IMR-90 (cell line): ENCODE measurements at regions not wholly inside any gene's neighbourhood (a gene's known extent, or its start where the extent isn't known, plus 50 kb on each side); places are given as distances from the start of the nearest gene placed in this dataset.

Experiments
- ATAC-seq: fragments of 200-7000 bp; cut with Tn5 transposase; 2 replicates; pipeline ENCODE4 v1.9.1; 2020; ENCODE audit warnings: low read depth, mild to moderate bottlenecking, moderate library complexity
- BruUV-seq: library from RNA; stranded (reverse); fragments of 400-500 nt; replicated peaks from 2 replicates; lab custom pipeline; 2021; lab: Mats Ljungman, UMichigan
- CTCF ChIA-PET: fragments of 300-600 bp; formaldehyde crosslinking; extraction: SDS; loops from one replicate; lab custom pipeline; 2021; ENCODE audit warnings: antibody characterized with exemption; lab: Yijun Ruan, JAX
- POLR2A ChIA-PET: fragments of 300-600 bp; sonication (Branson Sonifier 250); formaldehyde crosslinking; loops from one replicate; lab custom pipeline; 2022; ENCODE audit warnings: antibody characterized with exemption; ENCODE audit not compliant: unreplicated experiment; lab: Charles Lee
- DNase-seq: peaks from one replicate; pipeline ENCODE4 v3.0.0; 2013
- H2AFZ ChIP-seq: replicated peaks from 2 replicates; pipeline ENCODE3; 2013; ENCODE audit warnings: low read length, mild to moderate bottlenecking; ENCODE audit not compliant: poor library complexity
- H2AK5ac ChIP-seq: 2 replicates; pipeline ENCODE4 v1.6.1; 2013; ENCODE audit warnings: low read depth, low read length, inconsistent platforms
- H2AK9ac ChIP-seq: replicated peaks from 2 replicates; pipeline ENCODE3; 2013; ENCODE audit warnings: mild to moderate bottlenecking, low read depth, low read length, moderate library complexity; ENCODE audit not compliant: poor library complexity
- H2BK120ac ChIP-seq: 2 replicates; pipeline ENCODE4 v1.6.1; 2013; ENCODE audit warnings: low read depth, low read length, inconsistent platforms
- H2BK15ac ChIP-seq: 3 replicates; pipeline ENCODE4 v1.6.1; 2013; ENCODE audit warnings: low read depth, low read length, inconsistent platforms
- H2BK20ac ChIP-seq: 2 replicates; pipeline ENCODE4 v1.6.1; 2013; ENCODE audit warnings: low read depth, mild to moderate bottlenecking, inconsistent platforms, low read length, moderate library complexity
- H2BK5ac ChIP-seq: 2 replicates; pipeline ENCODE4 v1.6.1; 2013; ENCODE audit warnings: mild to moderate bottlenecking, low read depth, low read length, inconsistent platforms; ENCODE audit not compliant: poor library complexity, severe bottlenecking
- H3K14ac ChIP-seq: replicated peaks from 2 replicates; pipeline ENCODE4 v1.6.1; 2013; ENCODE audit warnings: low read depth, low read length, inconsistent platforms
- H3K18ac ChIP-seq: 2 replicates; pipeline ENCODE4 v1.6.1; 2013; ENCODE audit warnings: low read depth, low read length, control low read depth
- H3K23ac ChIP-seq: 2 replicates; pipeline ENCODE4 v1.6.1; 2013; ENCODE audit warnings: low read depth, low read length, inconsistent platforms
- H3K27ac ChIP-seq: 2 replicates; pipeline ENCODE4 v1.5.1; 2013; ENCODE audit warnings: mild to moderate bottlenecking, control low read depth, low read length; ENCODE audit not compliant: insufficient read depth
- H3K27me3 ChIP-seq: 2 replicates; pipeline ENCODE4 v1.6.1; 2013; ENCODE audit warnings: low read length; ENCODE audit not compliant: control insufficient read depth, insufficient read depth
- H3K36me3 ChIP-seq: 2 replicates; pipeline ENCODE4 v1.6.1; 2013; ENCODE audit warnings: low read length, mixed read lengths; ENCODE audit not compliant: control insufficient read depth, insufficient read depth
- H3K4ac ChIP-seq: 2 replicates; pipeline ENCODE4 v1.6.1; 2013; ENCODE audit warnings: low read depth, low read length, inconsistent platforms
- H3K4me1 ChIP-seq: 2 replicates; pipeline ENCODE4 v1.6.1; 2013; ENCODE audit warnings: low read length, mixed read lengths; ENCODE audit not compliant: control insufficient read depth, insufficient read depth
- H3K4me2 ChIP-seq: 2 replicates; pipeline ENCODE4 v1.6.1; 2013; ENCODE audit warnings: low read depth, mild to moderate bottlenecking, control low read depth, low read length, moderate library complexity
- H3K4me3 ChIP-seq: 2 replicates; pipeline ENCODE4 v1.5.1; 2013; ENCODE audit warnings: low read depth, mild to moderate bottlenecking, control low read depth, low read length, moderate library complexity; ENCODE audit not compliant: insufficient read depth
- H3K56ac ChIP-seq: 2 replicates; pipeline ENCODE4 v1.6.1; 2013; ENCODE audit warnings: low read length, inconsistent platforms; ENCODE audit not compliant: insufficient read depth; ENCODE audit errors: extremely low read depth
- H3K79me1 ChIP-seq, 2 experiments: 2 replicates each; pipeline ENCODE4 v1.6.1; 2013; ENCODE audit warnings: low read length in 2 of 2, inconsistent platforms in 1 of 2, low read depth in 1 of 2
- H3K9ac ChIP-seq: 2 replicates; pipeline ENCODE4 v1.6.1; 2013; ENCODE audit warnings: low read depth, low read length, control low read depth
- H3K9me1 ChIP-seq: 2 replicates; pipeline ENCODE4 v1.6.1; 2013; ENCODE audit warnings: low read length, inconsistent platforms; ENCODE audit not compliant: insufficient read depth
- H3K9me3 ChIP-seq: 2 replicates; pipeline ENCODE4 v1.6.1; 2013; ENCODE audit warnings: low read length; ENCODE audit not compliant: control insufficient read depth, insufficient read depth
- H4K20me1 ChIP-seq: 2 replicates; pipeline ENCODE4 v1.6.1; 2013; ENCODE audit warnings: low read length, inconsistent platforms; ENCODE audit not compliant: insufficient read depth
- H4K5ac ChIP-seq: 2 replicates; pipeline ENCODE4 v1.6.1; 2013; ENCODE audit warnings: mild to moderate bottlenecking, low read depth, low read length, control low read depth
- H4K8ac ChIP-seq, 2 experiments: 2 replicates each; pipeline ENCODE4 v1.6.1; 2013; ENCODE audit warnings: low read depth in 2 of 2, low read length in 2 of 2, control low read depth in 1 of 2, inconsistent platforms in 1 of 2
- H4K91ac ChIP-seq: 2 replicates; pipeline ENCODE4 v1.6.1; 2013; ENCODE audit warnings: low read depth, low read length, inconsistent platforms; ENCODE audit not compliant: insufficient read depth
- CHD1 ChIP-seq: IDR thresholded peaks from 2 replicates; pipeline ENCODE4 v1.6.1; 2012; ENCODE audit warnings: low read depth, low read length, improper control_type of control experiment
- ELK1 ChIP-seq: fragments of 150-350 bp; IDR thresholded peaks from 2 replicates; pipeline ENCODE4 v1.6.1; 2016; ENCODE audit warnings: low read depth, mild to moderate bottlenecking, low read length, moderate library complexity, borderline replicate concordance
- MAFK ChIP-seq: IDR thresholded peaks from 2 replicates; pipeline ENCODE4 v1.6.1; 2012; ENCODE audit warnings: low read depth, low read length, improper control_type of control experiment
- MAZ ChIP-seq: IDR thresholded peaks from 2 replicates; pipeline ENCODE4 v1.6.1; 2012; ENCODE audit warnings: low read depth, mild to moderate bottlenecking, low read length, improper control_type of control experiment, moderate library complexity, borderline replicate concordance
- RCOR1 ChIP-seq: IDR thresholded peaks from 2 replicates; pipeline ENCODE4 v1.6.1; 2012; ENCODE audit warnings: mild to moderate bottlenecking, low read length, improper control_type of control experiment; ENCODE audit not compliant: insufficient replicate concordance
- SMC3 ChIP-seq: fragments of 150-350 bp; IDR thresholded peaks from 2 replicates; pipeline ENCODE4 v1.6.1; 2016; ENCODE audit warnings: low read depth, mild to moderate bottlenecking, antibody characterized with exemption, low read length, moderate library complexity
- WGBS, 2 experiments: methylation state at CpG; one replicate each; pipeline versions ENCODE4 v1.1.5 to v1.1.7; 2013; ENCODE audit warnings: missing lambda C conversion rate in 2 of 2; ENCODE audit not compliant: insufficient read length in 1 of 2; ENCODE audit errors: extremely low coverage in 2 of 2; 5-methylcytosine and 5-hydroxymethylcytosine counted together
- dilution Hi-C: fragments of 300-500 bp; cut with HindIII; formaldehyde crosslinking; loops from one replicate; pipeline ENCODE4 v1.14.3; 2018; ENCODE audit warnings: low sequenced_read_pairs; ENCODE audit not compliant: unreplicated experiment
- in situ Hi-C: fragments of 300-500 bp; cut with MboI; formaldehyde crosslinking; loops from 3 replicates; pipeline ENCODE4 v1.14.3; 2019; ENCODE audit warnings: low sequenced_read_pairs, inconsistent platforms, mixed read lengths
- intact Hi-C: fragments of 100-400 bp; cut with micrococcal nuclease; formaldehyde crosslinking; loops from 2 replicates; pipeline ENCODE4 v1.10.0; 2022
- TF ChIP-seq, protein P1 (sequence below): fragments of 150-350 bp; IDR thresholded peaks from 2 replicates; pipeline ENCODE4 v1.6.1; 2017; ENCODE audit warnings: mild to moderate bottlenecking, antibody characterized with exemption, low read length, low read depth

DNA sequence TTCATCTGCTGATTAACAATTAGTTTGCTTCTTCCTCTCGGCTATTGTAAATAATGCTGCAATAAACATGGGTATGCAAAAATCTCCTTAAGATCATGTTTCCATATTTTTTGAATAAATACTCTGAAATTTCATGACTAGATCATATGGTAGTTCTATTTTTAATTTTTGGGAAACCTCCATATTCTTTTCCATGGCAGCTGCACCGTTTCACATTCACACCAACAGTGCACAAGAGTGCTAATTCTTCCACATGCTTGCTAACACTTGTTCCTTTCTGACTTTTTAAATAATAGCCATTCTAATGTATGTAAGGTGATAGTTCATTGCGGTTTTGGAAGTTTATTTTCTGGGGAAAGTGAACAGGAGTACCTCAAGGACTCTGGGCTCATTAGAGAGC, 52.6 kb upstream of the TACR1 start:
- Histone ChIP-seq H3K27me3 (no peaks in the 10 kb centered on the region), H3K18ac (no peak overlapping the region), H3K36me3 (no peaks in the 10 kb centered on the region), H3K9me3 (peaks cover 9% of the 10 kb centered on the region; the same call in 1 of the 2 replicates), H3K56ac (no peak overlapping the region), H3K4me3 (no peak overlapping the region), H3K23ac (no peak overlapping the region), H2AK9ac (no peak overlapping the region), H2AFZ (no peak overlapping the region), H3K79me1 (no peaks in the 10 kb centered on the region; a peak in 1 of 4 replicates), H3K4me2 (no peak overlapping the region), H4K91ac (no peak overlapping the region), H3K14ac (no peak overlapping the region), H4K20me1 (no peaks in the 10 kb centered on the region), H2BK120ac (no peak overlapping the region), H2AK5ac (no peak overlapping the region), H4K5ac (no peak overlapping the region), H3K4ac (no peak overlapping the region), H3K9ac (no peak overlapping the region), H3K27ac (no peak overlapping the region), H3K9me1 (no peaks in the 10 kb centered on the region), H2BK15ac (no peak overlapping the region), H2BK20ac (no peak overlapping the region), H2BK5ac (no peak overlapping the region), H4K8ac (no peak overlapping the region), H3K4me1 (no peaks in the 10 kb centered on the region; the same call in 1 of the 2 replicates)
- dilution Hi-C loops (no loop called here), in situ Hi-C loops (no loop called here), intact Hi-C loops (no loop called here)
- CTCF ChIA-PET, result no interaction called here
- no peak for TF ChIP-seq CHD1
- TF ChIP-seq MAZ, result no peak
- no peak for TF ChIP-seq MAFK
- no peak for TF ChIP-seq ELK1
- TF ChIP-seq RCOR1, result no peak
- TF ChIP-seq SMC3, result no peak
- TF ChIP-seq, protein P1, sequence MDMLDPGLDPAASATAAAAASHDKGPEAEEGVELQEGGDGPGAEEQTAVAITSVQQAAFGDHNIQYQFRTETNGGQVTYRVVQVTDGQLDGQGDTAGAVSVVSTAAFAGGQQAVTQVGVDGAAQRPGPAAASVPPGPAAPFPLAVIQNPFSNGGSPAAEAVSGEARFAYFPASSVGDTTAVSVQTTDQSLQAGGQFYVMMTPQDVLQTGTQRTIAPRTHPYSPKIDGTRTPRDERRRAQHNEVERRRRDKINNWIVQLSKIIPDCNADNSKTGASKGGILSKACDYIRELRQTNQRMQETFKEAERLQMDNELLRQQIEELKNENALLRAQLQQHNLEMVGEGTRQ, result no peak
- ATAC-seq (no peak), DNase-seq (no peak)
- WGBS, 2 experiments, result no CpG with 5 or more reads among the region's 3 CpGs
- no TSS peak for BruUV-seq
- POLR2A ChIA-PET, result no interaction called here
